ENCODE measurements at regions not wholly inside any gene's neighbourhood (a gene's known extent, or its start where the extent isn't known, plus 50 kb on each side); places are given as distances from the start of the nearest gene placed in this dataset.

DNA sequence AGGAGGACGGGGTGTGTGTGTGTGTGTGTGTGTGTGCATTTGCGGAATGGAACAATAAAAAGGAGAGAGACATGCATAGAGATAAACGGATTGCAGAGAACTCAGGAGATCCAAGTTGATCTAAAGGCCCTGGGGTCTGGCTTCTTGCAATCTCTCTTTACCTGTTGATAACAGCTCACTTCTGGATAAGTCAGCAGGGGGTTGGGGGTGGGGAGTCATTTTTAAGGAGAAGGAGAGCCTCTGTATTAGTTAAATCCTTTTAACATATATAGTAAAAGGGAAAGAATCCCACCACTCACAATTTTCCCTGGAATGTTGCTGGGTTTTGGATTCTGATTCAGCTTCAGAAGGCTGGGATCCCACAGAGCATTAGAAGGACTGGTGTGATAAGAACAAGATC, 87.5 kb upstream of the MITF start:
- H3K4me1 ChIP-seq, result no peaks in the 10 kb centered on the region
- no peak overlapping the region for H3K4me3 ChIP-seq
- intact Hi-C loops (cut with DNase I; ENCODE audit: low total_unique reads), result no loop called here
- H3K27ac ChIP-seq, result no peak overlapping the region
- no peak for TF ChIP-seq POLR2A (IDR thresholded peaks at IDR 0.05)
- TF ChIP-seq POLR2AphosphoS5 (IDR thresholded peaks at IDR 0.05), result no peak
- TF ChIP-seq, protein P1, sequence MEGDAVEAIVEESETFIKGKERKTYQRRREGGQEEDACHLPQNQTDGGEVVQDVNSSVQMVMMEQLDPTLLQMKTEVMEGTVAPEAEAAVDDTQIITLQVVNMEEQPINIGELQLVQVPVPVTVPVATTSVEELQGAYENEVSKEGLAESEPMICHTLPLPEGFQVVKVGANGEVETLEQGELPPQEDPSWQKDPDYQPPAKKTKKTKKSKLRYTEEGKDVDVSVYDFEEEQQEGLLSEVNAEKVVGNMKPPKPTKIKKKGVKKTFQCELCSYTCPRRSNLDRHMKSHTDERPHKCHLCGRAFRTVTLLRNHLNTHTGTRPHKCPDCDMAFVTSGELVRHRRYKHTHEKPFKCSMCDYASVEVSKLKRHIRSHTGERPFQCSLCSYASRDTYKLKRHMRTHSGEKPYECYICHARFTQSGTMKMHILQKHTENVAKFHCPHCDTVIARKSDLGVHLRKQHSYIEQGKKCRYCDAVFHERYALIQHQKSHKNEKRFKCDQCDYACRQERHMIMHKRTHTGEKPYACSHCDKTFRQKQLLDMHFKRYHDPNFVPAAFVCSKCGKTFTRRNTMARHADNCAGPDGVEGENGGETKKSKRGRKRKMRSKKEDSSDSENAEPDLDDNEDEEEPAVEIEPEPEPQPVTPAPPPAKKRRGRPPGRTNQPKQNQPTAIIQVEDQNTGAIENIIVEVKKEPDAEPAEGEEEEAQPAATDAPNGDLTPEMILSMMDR (IDR thresholded peaks at IDR 0.05), result no peak
- no peaks in the 10 kb centered on the region for H3K36me3 ChIP-seq
- DNase-seq (ENCODE audit: low spot score in 2 of 2), result no peak
- no peaks in the 10 kb centered on the region for H3K27me3 ChIP-seq
- H3K9me3 ChIP-seq, result no peaks in the 10 kb centered on the region

DNA sequence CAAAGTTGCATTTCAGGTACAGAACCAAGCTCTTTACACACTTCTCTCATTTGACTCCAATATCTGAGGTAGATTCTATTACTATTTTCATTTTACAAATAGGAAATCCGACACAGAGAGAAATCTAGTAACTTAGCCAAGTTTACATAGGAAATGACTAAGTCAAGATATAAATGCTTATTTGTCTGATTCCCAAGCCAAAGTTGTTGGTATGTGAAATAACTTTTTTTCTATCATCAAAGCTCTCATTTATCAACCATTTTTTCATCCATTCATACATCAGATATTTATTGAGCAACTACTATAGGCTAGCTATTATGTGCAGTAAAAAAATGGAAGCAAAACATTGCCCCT, 89.2 kb upstream of the MITF start:
- H3K27ac ChIP-seq, result no peak overlapping the region
- no peaks in the 10 kb centered on the region for H3K9me3 ChIP-seq
- intact Hi-C loops (cut with DNase I; ENCODE audit: low total_unique reads), result no loop called here
- no peaks in the 10 kb centered on the region for H3K27me3 ChIP-seq
- TF ChIP-seq POLR2AphosphoS5 (IDR thresholded peaks at IDR 0.05) (no peak), POLR2A (IDR thresholded peaks at IDR 0.05) (no peak)
- TF ChIP-seq, protein P1 (IDR thresholded peaks at IDR 0.05), result no peak
- no peak overlapping the region for H3K4me3 ChIP-seq
- no peaks in the 10 kb centered on the region for H3K4me1 ChIP-seq
- H3K36me3 ChIP-seq, result no peaks in the 10 kb centered on the region
- DNase-seq (ENCODE audit: low spot score in 2 of 2), result no peak

DNA sequence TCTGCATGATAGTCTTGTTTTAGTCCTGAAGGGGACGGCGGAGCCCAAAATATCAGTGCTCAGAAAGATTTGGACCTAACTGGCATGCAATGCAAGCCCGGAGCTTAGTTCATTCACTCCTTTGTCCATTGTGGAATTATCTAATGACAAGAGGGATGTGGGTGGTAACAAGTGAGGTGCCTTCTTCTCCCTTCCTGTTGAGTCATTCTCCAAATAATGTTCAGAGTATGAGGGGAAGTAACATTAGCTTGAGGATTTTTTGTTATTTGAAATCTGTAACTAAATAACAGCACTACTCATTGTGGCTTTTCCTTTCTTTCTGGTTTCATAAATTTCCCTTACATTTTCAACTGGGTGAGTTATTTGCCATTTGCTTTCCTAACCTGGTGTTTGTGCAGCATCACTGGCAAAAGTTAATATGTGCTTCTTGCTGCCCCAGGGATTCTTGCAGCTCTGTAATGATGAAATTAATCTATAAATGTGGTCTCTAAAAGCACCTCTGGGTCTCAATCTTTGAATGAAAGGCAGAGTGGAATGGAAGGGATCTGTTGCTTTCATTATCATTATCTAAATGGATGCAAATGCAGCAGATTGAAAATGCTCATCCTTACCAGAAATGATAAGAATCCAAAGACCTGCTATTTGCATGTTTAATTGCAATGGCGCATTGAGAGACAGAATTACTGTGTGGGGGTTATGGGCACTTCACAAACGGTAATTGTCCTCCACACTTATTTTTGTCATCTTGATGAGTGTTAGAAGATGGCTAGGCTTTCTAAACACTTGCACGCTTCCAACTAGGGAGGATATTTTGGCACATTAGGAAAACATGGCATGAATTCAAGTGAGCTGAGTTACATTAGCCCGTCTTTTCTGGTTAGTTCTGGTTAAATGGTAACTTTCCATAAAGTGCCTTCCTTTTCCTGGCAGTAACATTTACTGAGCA, 89.9 kb upstream of the MITF start:
- no peaks in the 10 kb centered on the region for H3K4me1 ChIP-seq
- DNase-seq (ENCODE audit: low spot score in 2 of 2), result no peak
- no peaks in the 10 kb centered on the region for H3K27me3 ChIP-seq
- no peaks in the 10 kb centered on the region for H3K9me3 ChIP-seq
- no peaks in the 10 kb centered on the region for H3K36me3 ChIP-seq
- no peak overlapping the region for H3K27ac ChIP-seq
- intact Hi-C loops (cut with DNase I; ENCODE audit: low total_unique reads), result no loop called here
- H3K4me3 ChIP-seq, result no peak overlapping the region
- no peak for TF ChIP-seq POLR2A (IDR thresholded peaks at IDR 0.05)
- TF ChIP-seq, protein P1 (IDR thresholded peaks at IDR 0.05), result no peak
- TF ChIP-seq POLR2AphosphoS5 (IDR thresholded peaks at IDR 0.05), result no peak

DNA sequence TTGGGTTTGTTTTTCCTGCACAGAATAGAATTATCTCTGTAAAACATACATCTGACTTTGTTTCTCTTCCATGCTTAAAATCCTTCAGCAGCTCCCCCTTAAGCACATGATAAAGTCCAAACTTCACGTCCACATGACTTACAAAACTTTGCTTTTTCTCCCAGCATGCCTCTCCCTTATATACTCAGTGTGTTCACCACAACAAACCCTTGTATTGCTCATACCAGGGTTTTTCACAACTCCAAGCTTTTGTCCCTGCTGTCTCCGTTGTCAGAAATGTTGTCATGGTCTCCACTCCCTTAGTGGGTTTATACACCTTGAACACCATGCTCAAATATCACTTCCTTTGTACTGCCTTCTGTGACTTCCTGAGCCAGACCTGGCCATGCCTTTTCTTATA, 91.1 kb upstream of the MITF start:
- H3K27me3 ChIP-seq, result no peaks in the 10 kb centered on the region
- intact Hi-C loops (cut with DNase I; ENCODE audit: low total_unique reads), result no loop called here
- DNase-seq (ENCODE audit: low spot score in 2 of 2), result no peak
- no peak for TF ChIP-seq POLR2A (IDR thresholded peaks at IDR 0.05)
- H3K27ac ChIP-seq, result no peak overlapping the region
- H3K36me3 ChIP-seq, result no peaks in the 10 kb centered on the region
- H3K9me3 ChIP-seq, result no peaks in the 10 kb centered on the region
- H3K4me3 ChIP-seq, result no peak overlapping the region
- no peaks in the 10 kb centered on the region for H3K4me1 ChIP-seq

DNA sequence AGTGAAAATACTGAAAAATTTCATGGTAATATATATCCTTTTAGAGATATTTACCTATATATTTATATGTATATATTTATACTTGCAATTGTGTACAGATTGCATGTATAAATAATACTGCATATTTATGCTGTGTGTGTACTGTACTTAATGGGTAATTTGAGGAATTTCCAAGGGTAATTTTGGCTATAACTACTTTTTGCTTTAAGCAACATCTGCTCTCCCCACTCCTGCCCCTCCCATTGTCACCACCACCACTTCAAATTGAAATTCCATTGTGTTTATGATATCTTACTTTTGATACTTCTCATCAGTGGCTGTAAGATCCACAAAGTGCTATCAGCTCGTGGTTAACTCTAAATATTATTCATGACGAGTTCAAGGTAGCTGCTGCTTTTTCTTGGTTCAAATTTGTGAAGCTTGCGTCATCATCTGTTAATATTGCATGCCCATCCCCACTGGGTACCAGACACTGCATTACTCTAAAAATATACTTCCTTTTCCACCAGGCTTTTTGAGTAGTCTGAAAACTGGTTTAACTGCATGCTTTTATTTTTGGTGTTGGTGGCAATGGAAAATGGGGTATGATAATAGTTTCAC, 91.7 kb upstream of the MITF start:
- DNase-seq (ENCODE audit: low spot score in 2 of 2), result no peak
- H3K4me1 ChIP-seq, result no peaks in the 10 kb centered on the region
- intact Hi-C loops (cut with DNase I; ENCODE audit: low total_unique reads), result no loop called here
- H3K27me3 ChIP-seq, result no peaks in the 10 kb centered on the region
- no peaks in the 10 kb centered on the region for H3K36me3 ChIP-seq
- no peak overlapping the region for H3K27ac ChIP-seq
- H3K9me3 ChIP-seq, result no peaks in the 10 kb centered on the region
- no peak overlapping the region for H3K4me3 ChIP-seq
- TF ChIP-seq, protein P1 (IDR thresholded peaks at IDR 0.05), result no peak
- no peak for TF ChIP-seq POLR2AphosphoS5 (IDR thresholded peaks at IDR 0.05)
- no peak for TF ChIP-seq POLR2A (IDR thresholded peaks at IDR 0.05)

All from breast epithelium (tissue), 4 donors.